HS-5 (cell line): ENCODE measurements at regions not wholly inside any gene's neighbourhood (a gene's known extent, or its start where the extent isn't known, plus 50 kb on each side); places are given as distances from the start of the nearest gene placed in this dataset.

Source experiments
- DNase-seq: peaks from one replicate; pipeline ENCODE4 v3.0.0-alpha.2; 2012; ENCODE audit warnings: low read depth

GRCh38 chr4:54915276-54915675 lies 210.1 kb downstream of the KDR start:
- DNase-seq: no peak

- DNase-seq: no peak
Measured at GRCh38 chr4:54914781-54915180, 210.6 kb downstream of the KDR start.

GRCh38 chr4:54913751-54914526 lies 211.5 kb downstream of the KDR start:
- no peak for DNase-seq

DNA sequence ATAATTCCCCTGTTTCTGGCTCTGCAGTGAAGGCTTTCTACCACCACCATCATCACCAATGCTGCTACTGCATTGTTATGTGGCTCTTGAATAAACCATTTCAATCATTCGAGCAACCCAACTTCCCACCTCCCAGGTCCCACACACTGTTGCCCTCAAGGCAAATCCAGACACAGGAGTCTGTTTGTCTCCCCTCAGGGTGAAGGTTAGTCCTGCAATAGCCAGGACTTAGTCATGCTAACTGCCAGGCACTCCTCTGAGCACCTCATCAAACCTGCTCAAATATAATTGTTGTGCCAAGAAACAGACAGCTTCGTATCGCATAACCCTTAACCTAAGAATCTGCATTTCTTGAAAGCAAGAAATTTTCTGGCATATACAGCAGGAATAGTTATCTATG lies 213.2 kb downstream of the KDR start:
- DNase-seq: no peak

DNA sequence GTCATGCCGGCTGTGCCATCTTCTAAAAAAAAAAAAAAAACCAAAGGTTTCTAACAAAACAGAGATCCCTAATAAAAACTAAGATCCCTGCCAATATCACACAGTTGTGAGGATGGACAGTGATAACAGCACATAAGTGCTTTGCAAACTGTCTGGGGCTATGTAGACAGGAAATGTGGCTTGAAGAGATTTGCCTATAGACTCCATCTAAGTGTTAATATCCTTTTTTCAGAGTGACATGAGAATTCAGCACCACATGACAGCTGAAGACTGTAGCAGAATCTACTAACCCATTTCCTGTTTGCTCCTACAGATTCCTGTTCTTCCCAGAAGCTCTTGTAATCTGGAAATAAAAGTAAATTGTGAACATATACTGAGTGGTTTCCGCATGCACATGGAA lies 215.4 kb downstream of the KDR start:
- no peak for DNase-seq

- DNase-seq: no peak
Measured at GRCh38 chr4:54908763-54909162, 216.6 kb downstream of the KDR start.

DNA sequence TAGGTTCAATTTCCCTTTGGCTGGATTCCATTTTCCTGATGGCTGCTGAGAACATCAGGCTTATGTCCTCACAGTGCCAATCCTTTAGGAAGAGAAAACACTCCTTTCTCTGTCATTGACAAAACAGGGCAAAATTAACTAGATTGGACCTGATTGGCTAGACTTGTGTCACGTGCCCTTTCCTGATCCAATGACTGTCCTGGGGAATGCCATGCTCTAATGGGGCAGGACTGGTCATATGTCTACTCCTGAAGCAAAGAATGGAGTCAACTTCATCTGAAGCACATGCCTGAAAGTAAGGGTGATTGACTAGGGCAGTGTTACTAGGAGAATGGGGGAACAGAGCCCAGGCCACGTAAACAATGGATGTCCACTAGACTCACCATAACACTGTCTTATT lies 220.4 kb downstream of the KDR start:
- no peak for DNase-seq

DNA sequence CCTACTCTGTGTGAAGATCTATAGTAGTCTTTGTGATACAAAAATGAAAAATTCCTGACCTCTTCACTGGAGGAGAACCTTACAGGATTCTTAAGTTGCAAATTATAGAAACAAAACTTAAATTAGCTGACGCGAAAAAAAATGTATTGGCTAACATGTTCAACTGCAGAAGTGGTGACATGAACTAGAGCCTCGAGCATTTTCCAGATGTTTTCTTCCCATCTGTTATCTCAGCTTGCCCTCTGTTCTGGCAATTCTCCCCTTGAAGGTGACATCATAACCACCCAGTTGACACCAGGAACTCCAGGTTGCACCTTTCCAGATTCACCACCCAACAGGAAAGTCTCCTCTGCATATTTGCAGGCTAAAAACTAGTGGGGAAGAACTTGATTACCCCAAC lies 222.4 kb downstream of the KDR start:
- DNase-seq: no peak

GRCh38 chr4:54902271-54902670 lies 223.1 kb downstream of the KDR start:
- no peak for DNase-seq

DNA sequence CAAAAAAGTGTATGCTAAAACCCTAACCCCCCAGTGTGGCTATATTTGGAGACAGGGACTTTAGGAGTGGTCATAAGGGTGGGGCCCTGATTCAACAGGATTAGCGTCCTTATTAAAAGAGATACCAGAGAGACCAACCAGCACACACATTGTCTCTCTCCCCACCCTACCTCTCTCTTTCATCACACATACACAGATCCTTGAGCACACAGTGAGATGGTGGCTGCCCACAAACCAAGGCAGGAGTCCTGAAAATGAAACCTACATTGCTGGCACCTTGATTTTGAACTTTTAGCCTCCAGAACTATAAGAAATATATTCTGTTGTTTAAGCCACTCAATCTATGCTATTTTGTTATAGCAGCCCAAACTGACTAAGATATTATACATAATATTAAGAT lies 224.2 kb downstream of the KDR start:
- no peak for DNase-seq

DNA sequence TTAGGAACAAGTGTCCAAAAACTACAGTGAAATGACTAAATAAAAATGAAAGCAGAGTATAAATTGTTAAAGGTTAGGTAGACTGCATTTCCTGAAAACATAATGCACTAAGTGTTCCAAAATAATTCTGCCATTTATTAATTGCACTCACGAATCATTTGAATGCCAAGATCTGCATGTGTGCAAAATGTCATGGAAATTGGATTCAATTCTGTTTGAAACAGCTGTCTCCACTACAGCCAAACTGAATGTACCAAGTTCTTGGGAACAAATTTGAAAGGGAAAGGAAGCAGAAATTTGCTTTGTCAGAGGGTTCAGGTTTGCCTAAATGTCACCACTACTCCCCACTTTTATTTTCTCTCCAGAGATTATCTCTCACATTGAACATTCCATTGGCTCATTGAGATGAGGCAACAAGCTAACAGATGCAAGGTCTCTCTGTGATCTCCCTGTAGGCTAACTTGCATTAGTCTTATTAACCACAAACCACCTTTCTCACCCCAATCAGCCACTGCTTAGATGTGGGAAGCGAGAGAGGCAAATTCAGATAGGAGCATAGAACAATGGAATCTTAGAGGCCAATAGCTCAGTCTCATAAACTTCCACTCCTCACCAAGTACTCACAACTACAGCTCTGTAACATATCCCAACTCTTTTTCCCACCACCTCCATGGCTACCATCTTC lies 226.6 kb downstream of the KDR start:
- no peak for DNase-seq

- peak; percentile 60 for DNase-seq
Measured at GRCh38 chr4:54898056-54898562, 227.3 kb downstream of the KDR start.

DNA sequence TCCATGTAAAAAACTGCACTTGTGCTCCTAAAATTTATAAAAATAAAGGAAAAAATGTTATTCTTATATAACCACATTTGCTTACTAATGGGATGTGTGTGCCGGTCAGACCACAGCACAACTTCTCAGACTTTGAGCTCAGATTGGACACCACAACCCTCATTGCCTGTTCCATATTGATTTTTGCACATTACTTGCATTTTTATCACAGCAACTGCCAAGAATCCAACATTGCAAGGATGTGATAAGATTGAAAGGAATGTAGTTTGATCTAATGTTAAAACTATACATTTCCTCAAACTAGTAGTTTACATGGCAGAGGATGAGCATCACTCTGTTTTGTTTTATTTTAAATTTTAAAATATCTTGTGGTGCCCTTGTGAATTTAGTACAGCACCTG lies 227.8 kb downstream of the KDR start:
- peak; percentile 60 for DNase-seq

DNA sequence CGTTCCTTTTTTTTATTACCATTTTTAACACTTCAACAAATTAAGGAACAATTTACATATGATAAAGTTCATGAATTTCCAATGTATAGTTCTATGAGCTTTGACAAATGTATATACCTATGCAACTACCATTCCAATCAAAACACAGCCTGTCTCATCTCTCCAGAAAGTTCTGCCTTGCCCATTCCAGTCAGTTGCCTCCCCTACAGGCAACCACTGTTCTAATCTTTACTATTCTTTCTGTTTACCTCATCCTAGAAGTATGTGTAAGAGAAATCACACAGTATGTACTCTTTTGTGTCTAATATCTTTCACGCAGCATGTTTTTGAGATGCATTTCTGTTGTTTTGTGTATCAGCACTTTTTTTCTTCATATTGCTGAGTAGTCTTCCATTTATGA lies 224.9 kb downstream of the KIT start:
- DNase-seq: no peak

GRCh38 chr4:54879576-54879975 lies 221.8 kb downstream of the KIT start:
- peak; percentile 65 for DNase-seq

DNA sequence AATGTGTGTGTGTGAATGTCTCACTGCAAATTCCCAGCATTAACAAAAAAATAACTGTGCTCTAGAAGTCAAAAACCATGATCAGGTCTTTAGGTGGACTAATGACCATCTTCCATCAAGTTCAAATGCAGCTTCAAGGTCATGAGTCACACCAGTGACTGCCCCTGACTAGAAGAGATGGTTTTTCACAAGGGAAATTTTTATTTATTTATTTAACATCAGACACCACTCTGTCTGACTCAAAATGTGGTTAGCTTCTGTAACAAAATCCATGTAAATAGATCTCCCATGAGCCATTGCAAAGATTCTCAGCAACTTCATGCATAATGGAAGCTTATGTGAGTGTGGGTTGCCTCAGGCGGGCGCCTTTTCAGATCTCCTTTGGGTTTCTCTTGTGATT lies 219.2 kb downstream of the KIT start:
- no peak for DNase-seq

- peak; percentile 22 for DNase-seq
Measured at GRCh38 chr4:54872261-54872660, 214.5 kb downstream of the KIT start.

- DNase-seq: no peak
Measured at GRCh38 chr4:54863571-54864255, 206.0 kb downstream of the KIT start.

- DNase-seq: no peak
Measured at GRCh38 chr4:54861201-54861600, 203.4 kb downstream of the KIT start.

- DNase-seq: no peak
Measured at GRCh38 chr4:54855191-54855854, 197.6 kb downstream of the KIT start.

GRCh38 chr4:54852602-54853001 lies 194.8 kb downstream of the KIT start:
- no peak for DNase-seq

DNA sequence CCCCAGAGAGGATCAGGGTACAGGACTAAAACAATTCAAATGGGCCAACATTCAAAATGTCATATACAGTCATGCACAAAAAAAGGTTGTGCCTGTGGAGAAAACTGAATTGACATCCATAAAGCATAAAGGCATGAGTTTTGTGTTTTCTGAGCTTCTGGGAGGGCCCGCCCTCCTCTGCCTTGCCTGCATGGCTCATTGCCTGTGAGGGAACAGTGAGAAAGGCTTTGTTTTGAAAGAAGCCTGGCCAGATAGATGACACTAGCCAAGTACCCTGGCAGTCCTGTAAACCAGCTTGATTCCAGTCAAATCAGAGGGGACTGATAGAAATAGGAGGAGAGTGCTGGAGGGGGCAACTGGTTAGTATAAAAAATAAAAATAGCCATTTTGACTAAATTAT lies 194.3 kb downstream of the KIT start:
- DNase-seq: no peak
